ENCODE measurements at regions not wholly inside any gene's neighbourhood (a gene's known extent, or its start where the extent isn't known, plus 50 kb on each side); places are given as distances from the start of the nearest gene placed in this dataset.
"Not testable (repeated sequence)": the region's sequence is repeated elsewhere in the genome, so short reads cannot be mapped to it uniquely, and the experiment has no call there.

DNA sequence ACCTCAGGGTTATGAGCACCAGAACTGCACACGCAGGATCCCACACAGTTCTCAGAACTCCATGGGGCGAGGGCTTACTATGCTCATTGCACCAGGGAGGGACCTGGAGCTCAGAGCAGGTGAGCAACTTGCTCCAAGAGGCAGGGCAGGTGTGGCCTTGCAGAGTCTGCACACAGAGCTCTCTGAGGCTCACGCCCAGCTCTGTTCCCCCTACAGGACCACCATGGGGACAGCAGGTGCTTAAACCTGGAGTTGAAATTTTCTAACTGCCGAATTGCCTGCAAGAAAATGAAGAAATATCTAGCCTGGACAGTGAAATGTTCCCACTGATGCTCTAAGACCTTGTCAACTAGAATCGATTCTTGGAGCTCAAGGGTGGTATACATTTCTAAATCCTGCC is 49.9 kb upstream of the MSMB start:
- DNase-seq (ENCODE audit: low read depth): not testable (repeated sequence)

GRCh38 chr10:46096446-46096845 is 50.4 kb upstream of the MSMB start:
- DNase-seq (ENCODE audit: low read depth): peak; percentile 72

DNA sequence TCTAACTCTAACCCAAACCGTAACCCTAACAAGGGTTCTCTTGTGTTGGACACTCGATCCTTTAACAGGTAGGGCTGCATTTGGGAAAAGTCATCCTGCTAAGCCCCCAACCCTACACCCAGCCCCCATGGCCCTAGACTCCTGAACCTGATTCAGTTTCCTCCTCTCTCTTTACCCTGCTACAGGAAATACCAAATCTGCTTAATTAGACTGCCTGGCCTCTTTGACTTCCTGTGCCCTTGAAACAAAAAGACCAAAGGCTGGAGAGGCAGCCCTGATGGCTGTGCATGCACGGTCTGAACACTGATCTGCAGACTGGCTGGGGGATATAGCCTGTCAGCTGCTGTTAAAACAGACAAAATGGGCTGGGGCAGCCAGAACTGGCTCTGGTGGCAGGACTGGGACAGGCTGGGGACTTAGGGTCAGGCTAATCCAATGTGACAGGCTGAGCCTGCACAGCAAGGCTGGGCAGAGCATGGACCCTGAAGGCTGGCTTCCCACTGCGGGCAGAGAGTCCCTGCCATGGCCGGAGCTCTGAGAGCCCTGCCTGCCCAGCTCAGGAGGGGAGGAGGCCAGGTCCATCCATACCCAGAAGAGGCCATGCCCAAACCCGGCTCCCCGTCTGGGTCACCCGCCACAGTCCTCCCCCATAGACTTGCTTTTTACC is 51.0 kb upstream of the MSMB start:
- peak; percentile 23 for DNase-seq (ENCODE audit: low read depth)

DNA sequence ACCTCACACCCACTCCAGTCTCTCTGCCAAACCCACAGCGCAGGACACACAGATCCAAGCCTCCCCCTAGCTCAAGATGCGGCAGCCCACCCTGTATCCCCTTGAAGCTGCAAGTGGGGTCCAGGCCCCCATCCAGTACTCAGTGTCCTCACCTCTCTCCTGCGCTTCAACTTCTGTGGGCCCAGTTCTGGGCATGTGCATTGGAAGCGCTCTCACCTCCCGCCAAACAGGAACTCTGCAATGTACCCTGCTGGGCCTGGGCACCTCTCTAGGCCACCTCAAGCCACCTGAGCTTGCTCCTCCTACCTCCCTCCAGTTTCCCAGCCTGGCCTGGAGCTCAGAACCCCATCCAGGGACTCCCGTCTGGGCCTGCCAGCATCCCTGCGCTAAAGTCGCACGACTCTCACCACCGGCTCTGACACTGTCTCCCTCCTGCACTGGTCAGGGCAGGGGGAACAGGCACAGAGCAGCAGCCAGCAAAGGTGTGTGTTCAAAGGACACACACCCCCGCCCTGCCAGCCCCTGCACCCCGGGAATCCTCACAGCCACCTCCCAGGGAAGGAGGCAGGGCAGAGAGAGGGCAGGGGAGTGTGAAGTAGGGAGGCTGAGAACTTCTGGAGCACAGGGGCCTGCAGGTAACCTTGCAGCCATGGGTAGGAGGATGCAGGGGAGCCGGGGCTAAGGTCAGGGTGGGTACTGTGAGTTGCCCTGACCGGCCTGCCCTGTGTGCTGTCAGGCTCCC is 51.7 kb upstream of the MSMB start:
- DNase-seq (ENCODE audit: low read depth): no peak

DNA sequence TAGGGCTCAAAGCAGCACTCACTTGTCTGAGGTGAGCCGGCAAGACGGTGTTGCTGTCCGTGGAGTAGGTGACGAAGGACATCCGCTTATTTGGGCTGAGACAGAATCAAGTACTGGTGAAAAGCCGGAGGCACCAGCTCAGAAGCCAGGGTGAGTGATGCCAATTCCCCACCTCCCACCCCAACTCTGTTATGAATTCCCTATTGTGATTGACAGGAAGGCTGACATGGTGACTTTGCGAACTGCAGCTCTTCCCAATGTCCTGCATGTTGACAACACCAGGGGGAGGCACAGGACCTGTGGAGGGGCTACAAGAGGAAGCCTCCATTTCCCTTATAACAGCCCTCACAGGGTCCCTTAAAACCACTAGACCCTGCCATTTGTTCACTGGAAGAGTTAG is 52.3 kb upstream of the MSMB start:
- no peak for DNase-seq (ENCODE audit: low read depth)

DNA sequence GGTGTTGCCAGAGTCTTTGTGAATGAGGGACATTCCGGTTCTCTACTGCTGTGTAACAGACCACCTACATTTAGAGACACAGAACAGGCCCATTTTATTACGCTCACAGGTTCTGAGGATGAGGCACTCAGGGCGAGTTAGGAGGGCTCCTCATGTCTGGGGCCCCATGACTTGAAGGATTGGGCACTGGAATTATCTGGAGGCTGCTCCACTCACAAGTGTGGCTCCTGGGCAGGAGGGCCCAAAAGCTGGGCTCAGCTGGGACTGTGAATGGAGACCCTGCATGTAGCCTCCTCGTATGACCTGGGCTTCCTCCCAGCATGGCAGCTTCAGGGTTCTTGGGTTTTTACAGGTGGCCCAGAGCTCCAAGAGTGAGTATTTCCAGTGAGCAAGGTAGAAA is 52.9 kb upstream of the MSMB start:
- DNase-seq (ENCODE audit: low read depth): not testable (repeated sequence)

DNA sequence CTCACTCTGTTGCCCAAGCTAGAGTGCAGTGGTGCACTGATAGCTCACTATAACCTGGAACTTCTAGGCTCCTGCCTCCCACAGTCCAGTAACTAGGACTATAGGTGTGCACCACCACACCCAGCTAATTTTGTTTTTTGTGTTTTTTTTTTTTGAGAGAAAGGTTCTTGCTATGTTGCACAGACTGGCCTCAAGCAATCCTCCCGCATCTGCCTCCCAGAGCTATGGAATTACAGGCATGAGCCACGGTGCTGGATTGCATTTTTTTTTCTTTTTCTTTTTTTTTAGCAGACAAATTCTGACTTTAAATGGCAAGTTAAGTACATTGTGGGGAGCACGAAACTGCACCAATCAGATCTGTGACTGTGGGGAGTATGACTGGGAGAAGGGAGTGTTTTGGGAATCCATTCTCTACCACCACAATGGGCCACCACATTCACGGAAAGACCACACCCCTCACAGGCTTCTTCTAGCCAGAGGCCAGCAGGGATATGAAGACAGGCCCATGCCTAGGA is 58.1 kb upstream of the MSMB start:
- DNase-seq (ENCODE audit: low read depth): no peak

DNA sequence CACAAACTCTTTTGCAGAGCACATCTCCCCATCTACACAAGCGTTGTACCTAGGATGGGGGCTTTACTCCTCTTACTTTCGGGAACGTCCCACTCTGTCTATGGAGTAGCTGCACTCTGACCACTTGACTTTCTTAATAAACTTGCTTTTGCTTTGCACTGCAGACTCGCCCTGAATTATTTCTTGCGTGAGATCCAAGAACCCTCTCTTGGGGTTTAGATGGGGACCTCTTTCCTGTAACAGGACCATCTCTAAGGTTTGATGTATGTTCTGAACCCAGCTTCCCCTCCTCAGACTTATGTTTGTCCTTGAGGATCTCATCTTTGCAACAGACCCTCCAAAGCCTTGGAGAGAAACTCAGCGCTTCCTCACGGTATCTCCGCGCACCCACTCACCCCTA is 59.3 kb upstream of the MSMB start:
- DNase-seq (ENCODE audit: low read depth): not testable (repeated sequence)

- not testable (repeated sequence) for DNase-seq (ENCODE audit: low read depth)
These were observed 59.9 kb upstream of the MSMB start for GRCh38 chr10:46105856-46106409.

GRCh38 chr10:46106410-46107255 is 60.6 kb upstream of the MSMB start:
- peak; percentile 65 for DNase-seq (ENCODE audit: low read depth)

- DNase-seq (ENCODE audit: low read depth): not testable (repeated sequence)
These were observed 62.1 kb upstream of the MSMB start for GRCh38 chr10:46108158-46108499.

- not testable (repeated sequence) for DNase-seq (ENCODE audit: low read depth)
These were observed 108.2 kb upstream of the MSMB start for GRCh38 chr10:46154271-46154670.

- DNase-seq (ENCODE audit: low read depth): not testable (repeated sequence)
These were observed 108.6 kb upstream of the MSMB start for GRCh38 chr10:46154683-46155082.

GRCh38 chr10:46156866-46157265 is 110.8 kb upstream of the MSMB start:
- DNase-seq (ENCODE audit: low read depth): not testable (repeated sequence)

DNA sequence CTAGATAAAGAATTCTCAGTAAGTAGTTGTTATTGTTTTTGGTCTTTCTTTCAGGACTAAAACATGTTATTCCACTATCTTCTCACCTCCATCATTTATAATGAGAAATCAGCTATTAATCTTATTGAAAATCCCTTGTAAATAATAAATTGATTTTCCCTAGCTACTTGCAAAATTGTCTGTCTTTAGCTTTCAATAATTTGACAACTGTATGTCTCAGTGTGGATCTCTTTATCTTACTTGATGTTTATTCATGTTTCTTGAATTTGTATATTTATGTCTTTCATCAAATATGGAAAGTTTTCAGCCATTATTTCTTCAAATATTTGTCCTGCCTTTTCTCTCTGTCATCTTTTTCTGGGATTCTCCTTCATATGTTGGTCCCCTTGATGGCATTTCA is 117.1 kb upstream of the ANTXRL start:
- DNase-seq (ENCODE audit: low read depth): no peak

GRCh38 chr10:46170789-46171188 is 116.0 kb upstream of the ANTXRL start:
- no peak for DNase-seq (ENCODE audit: low read depth)

GRCh38 chr10:46171661-46172060 is 115.1 kb upstream of the ANTXRL start:
- no peak for DNase-seq (ENCODE audit: low read depth)

GRCh38 chr10:46175296-46175695 is 111.5 kb upstream of the ANTXRL start:
- DNase-seq (ENCODE audit: low read depth): no peak

- DNase-seq (ENCODE audit: low read depth): no peak
These were observed 111.0 kb upstream of the ANTXRL start for GRCh38 chr10:46175831-46176230.

- DNase-seq (ENCODE audit: low read depth): not testable (repeated sequence)
These were observed 99.4 kb upstream of the ANTXRL start for GRCh38 chr10:46187431-46187830.

- no peak for DNase-seq (ENCODE audit: low read depth)
These were observed 89.7 kb upstream of the ANTXRL start for GRCh38 chr10:46197050-46197449.

- DNase-seq (ENCODE audit: low read depth): peak; percentile 10
These were observed 88.3 kb upstream of the ANTXRL start for GRCh38 chr10:46198516-46198915.

All from ELR (cell line).